ENCODE measurements at regions not wholly inside any gene's neighbourhood (a gene's known extent, or its start where the extent isn't known, plus 50 kb on each side); places are given as distances from the start of the nearest gene placed in this dataset.
A peak's percentile ranks its signal among the peaks of the same experiment; 100 is the strongest.

DNA sequence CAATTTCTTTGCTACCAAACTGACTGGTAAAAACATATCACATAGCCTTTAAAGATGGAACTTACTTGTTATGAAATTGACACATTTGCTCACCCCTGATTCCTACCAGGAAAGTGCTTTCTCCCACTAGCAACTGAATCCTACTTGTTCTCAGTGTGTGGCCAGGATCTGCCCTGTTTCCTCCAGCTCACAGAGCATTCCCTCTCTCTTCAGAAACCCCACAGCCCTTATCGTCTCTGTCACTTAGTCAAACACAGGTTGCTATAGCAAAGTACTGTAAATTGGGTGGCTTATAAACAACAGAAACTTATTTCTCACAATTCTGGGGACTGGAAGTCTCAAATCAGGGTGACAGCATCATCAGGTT is 265.2 kb upstream of the BOD1L1 start:
- peak overlapping the region; percentile 56 for H3K4me2 ChIP-seq
- peaks cover 4 to 31% of the 10 kb centered on the region in 2 experiments; a peak in 3 of 4 replicates for H3K4me1 ChIP-seq (ENCODE audit: control insufficient read depth in 1 of 2, insufficient read depth in 2 of 2, low read depth in 1 of 2, low read length in 1 of 2)
- no peaks in the 10 kb centered on the region for H3K27me3 ChIP-seq (ENCODE audit: insufficient read depth)
- H4K20me1 ChIP-seq (ENCODE audit: insufficient read depth), result no peaks in the 10 kb centered on the region
- peaks cover 45% of the 10 kb centered on the region for H3F3A ChIP-seq (replicated peaks; ENCODE audit: insufficient read depth)
- DNase-seq, result no peak
- no peaks in the 10 kb centered on the region for H3K9me2 ChIP-seq
- H3K79me2 ChIP-seq (ENCODE audit: insufficient read depth), result no peaks in the 10 kb centered on the region
- H3K9ac ChIP-seq, result peak overlapping the region; percentile 81
- H3K36me3 ChIP-seq (replicated peaks in 1 of 2; ENCODE audit: control insufficient read depth in 1 of 2, insufficient read depth in 2 of 2, low read length in 1 of 2), result no peaks in the 10 kb centered on the region
- peak overlapping the region in 1 of 2 experiments; percentile 7; a peak in 1 of 4 replicates for H3K4me3 ChIP-seq (ENCODE audit: low read depth in 2 of 2, low read length in 1 of 2)
- no peaks in the 10 kb centered on the region for H3K9me3 ChIP-seq
- peak overlapping the region; percentile 40 to 99; a peak in 3 of 4 replicates for H3K27ac ChIP-seq (ENCODE audit: low read depth in 2 of 2, low read length in 1 of 2)
- no peak for TF ChIP-seq EP300 (IDR thresholded peaks at IDR 0.05; ENCODE audit: borderline replicate concordance in 1 of 2, low read depth in 1 of 2, low read length in 1 of 2)
- TF ChIP-seq FOXM1 (IDR thresholded peaks at IDR 0.05; ENCODE audit: low read depth), result no peak
- no peak for TF ChIP-seq NFIC (IDR thresholded peaks at IDR 0.05; ENCODE audit: borderline replicate concordance)
- TF ChIP-seq, protein P1, sequence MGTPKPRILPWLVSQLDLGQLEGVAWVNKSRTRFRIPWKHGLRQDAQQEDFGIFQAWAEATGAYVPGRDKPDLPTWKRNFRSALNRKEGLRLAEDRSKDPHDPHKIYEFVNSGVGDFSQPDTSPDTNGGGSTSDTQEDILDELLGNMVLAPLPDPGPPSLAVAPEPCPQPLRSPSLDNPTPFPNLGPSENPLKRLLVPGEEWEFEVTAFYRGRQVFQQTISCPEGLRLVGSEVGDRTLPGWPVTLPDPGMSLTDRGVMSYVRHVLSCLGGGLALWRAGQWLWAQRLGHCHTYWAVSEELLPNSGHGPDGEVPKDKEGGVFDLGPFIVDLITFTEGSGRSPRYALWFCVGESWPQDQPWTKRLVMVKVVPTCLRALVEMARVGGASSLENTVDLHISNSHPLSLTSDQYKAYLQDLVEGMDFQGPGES (IDR thresholded peaks at IDR 0.05; ENCODE audit: low read depth, low read length), result no peak
- TF ChIP-seq, protein P2, sequence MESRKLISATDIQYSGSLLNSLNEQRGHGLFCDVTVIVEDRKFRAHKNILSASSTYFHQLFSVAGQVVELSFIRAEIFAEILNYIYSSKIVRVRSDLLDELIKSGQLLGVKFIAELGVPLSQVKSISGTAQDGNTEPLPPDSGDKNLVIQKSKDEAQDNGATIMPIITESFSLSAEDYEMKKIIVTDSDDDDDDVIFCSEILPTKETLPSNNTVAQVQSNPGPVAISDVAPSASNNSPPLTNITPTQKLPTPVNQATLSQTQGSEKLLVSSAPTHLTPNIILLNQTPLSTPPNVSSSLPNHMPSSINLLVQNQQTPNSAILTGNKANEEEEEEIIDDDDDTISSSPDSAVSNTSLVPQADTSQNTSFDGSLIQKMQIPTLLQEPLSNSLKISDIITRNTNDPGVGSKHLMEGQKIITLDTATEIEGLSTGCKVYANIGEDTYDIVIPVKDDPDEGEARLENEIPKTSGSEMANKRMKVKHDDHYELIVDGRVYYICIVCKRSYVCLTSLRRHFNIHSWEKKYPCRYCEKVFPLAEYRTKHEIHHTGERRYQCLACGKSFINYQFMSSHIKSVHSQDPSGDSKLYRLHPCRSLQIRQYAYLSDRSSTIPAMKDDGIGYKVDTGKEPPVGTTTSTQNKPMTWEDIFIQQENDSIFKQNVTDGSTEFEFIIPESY (IDR thresholded peaks at IDR 0.05; ENCODE audit: borderline replicate concordance, low read depth), result no peak
- TF ChIP-seq GATA2 (CRISPR knock-in tag; IDR thresholded peaks at IDR 0.05), result no peak
- no peak for TF ChIP-seq RXRA (IDR thresholded peaks at IDR 0.05; ENCODE audit: borderline replicate concordance, low read depth)
- no peak for TF ChIP-seq FOSL2 (IDR thresholded peaks at IDR 0.05; ENCODE audit: borderline replicate concordance, low read depth)
- 54% methylated on average over 1 of the region's 1 CpG for WGBS (ENCODE audit: low lambda C conversion rate)
- no peak overlapping the region; the same call in 1 of the 2 replicates for H2AFZ ChIP-seq (ENCODE audit: low read depth)
- ChIA-PET POLR2A (no interaction called here), CTCF (no interaction called here)

DNA sequence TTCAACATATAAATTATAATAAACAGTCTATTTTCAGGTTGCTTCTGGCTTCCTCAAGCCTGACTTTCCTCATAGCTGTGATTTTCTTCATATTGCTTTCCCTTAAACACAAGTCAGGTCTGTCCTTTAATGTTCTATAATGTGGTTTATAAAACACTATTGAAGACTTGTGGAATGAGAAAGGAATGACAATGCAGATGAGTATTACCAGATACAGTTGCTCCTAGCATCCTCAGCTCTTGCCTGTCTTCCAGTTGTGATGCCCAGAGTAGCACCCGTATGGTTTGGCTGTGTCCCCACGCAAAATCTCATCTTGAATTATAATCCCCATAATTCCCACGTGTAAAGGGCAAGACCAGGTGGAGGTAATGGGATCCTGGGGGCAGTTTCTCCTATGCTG is 265.7 kb upstream of the BOD1L1 start:
- ChIA-PET POLR2A (no interaction called here), CTCF (no interaction called here)
- no peak for DNase-seq
- TF ChIP-seq FOXM1 (IDR thresholded peaks at IDR 0.05; ENCODE audit: low read depth), result no peak
- no peak for TF ChIP-seq FOSL2 (IDR thresholded peaks at IDR 0.05; ENCODE audit: borderline replicate concordance, low read depth)
- TF ChIP-seq TCF12 (IDR thresholded peaks at IDR 0.05), result peak; percentile 39; the same call in 1 of the 2 replicates
- H3K9me3 ChIP-seq, result no peaks in the 10 kb centered on the region
- peaks cover 4 to 31% of the 10 kb centered on the region in 2 experiments; a peak in 3 of 4 replicates for H3K4me1 ChIP-seq (ENCODE audit: control insufficient read depth in 1 of 2, insufficient read depth in 2 of 2, low read depth in 1 of 2, low read length in 1 of 2)
- H3K4me3 ChIP-seq (ENCODE audit: low read depth in 2 of 2, low read length in 1 of 2), result no peak overlapping the region
- H3K4me2 ChIP-seq, result peak overlapping the region; percentile 56
- no peaks in the 10 kb centered on the region for H3K36me3 ChIP-seq (replicated peaks in 1 of 2; ENCODE audit: control insufficient read depth in 1 of 2, insufficient read depth in 2 of 2, low read length in 1 of 2)
- H3K9me2 ChIP-seq, result no peaks in the 10 kb centered on the region
- H3K79me2 ChIP-seq (ENCODE audit: insufficient read depth), result no peaks in the 10 kb centered on the region
- peak overlapping the region in 1 of 2 experiments; percentile 99; a peak in 3 of 4 replicates for H3K27ac ChIP-seq (ENCODE audit: low read depth in 2 of 2, low read length in 1 of 2)
- H4K20me1 ChIP-seq (ENCODE audit: insufficient read depth), result no peaks in the 10 kb centered on the region
- no peaks in the 10 kb centered on the region for H3K27me3 ChIP-seq (ENCODE audit: insufficient read depth)
- H3K9ac ChIP-seq, result peak overlapping the region; percentile 81
- WGBS (ENCODE audit: low lambda C conversion rate), result 76% methylated on average over 3 of the region's 3 CpGs
- peak overlapping the region; percentile 49; the same call in 1 of the 2 replicates for H2AFZ ChIP-seq (ENCODE audit: low read depth)
- H3F3A ChIP-seq (replicated peaks; ENCODE audit: insufficient read depth), result peaks cover 45% of the 10 kb centered on the region

Data from SK-N-SH (cell line).